Liver (tissue), 3 donors: ENCODE measurements at regions not wholly inside any gene's neighbourhood (a gene's known extent, or its start where the extent isn't known, plus 50 kb on each side); places are given as distances from the start of the nearest gene placed in this dataset.

Experiments
- EGR1 ChIP-seq, 2 donors: IDR thresholded peaks; 2 replicates each; pipeline ENCODE4 v1.6.1; 2016 to 2018; ENCODE audit warnings: antibody characterized with exemption in 2 of 2, low read depth in 2 of 2
- FOXA1 ChIP-seq: IDR thresholded peaks from 2 replicates; pipeline ENCODE4 v1.6.1; 2016; ENCODE audit warnings: antibody characterized with exemption
- YY1 ChIP-seq: IDR thresholded peaks from 2 replicates; pipeline ENCODE4 v1.6.1; 2016; ENCODE audit warnings: antibody characterized with exemption, mild to moderate bottlenecking
- TF ChIP-seq, protein P1 (sequence below): fragments of 150-350 bp; IDR thresholded peaks from 2 replicates; pipeline ENCODE4 v1.5.1; 2017; ENCODE audit warnings: improper control_type of control experiment, low read depth, low read length; ENCODE audit not compliant: missing input control
- TF ChIP-seq, protein P2 (sequence below): IDR thresholded peaks from 2 replicates; pipeline ENCODE4 v1.6.1; 2016; ENCODE audit warnings: antibody characterized with exemption, mild to moderate bottlenecking
- donor health status: healthy.
- donor health status: healthy.

DNA sequence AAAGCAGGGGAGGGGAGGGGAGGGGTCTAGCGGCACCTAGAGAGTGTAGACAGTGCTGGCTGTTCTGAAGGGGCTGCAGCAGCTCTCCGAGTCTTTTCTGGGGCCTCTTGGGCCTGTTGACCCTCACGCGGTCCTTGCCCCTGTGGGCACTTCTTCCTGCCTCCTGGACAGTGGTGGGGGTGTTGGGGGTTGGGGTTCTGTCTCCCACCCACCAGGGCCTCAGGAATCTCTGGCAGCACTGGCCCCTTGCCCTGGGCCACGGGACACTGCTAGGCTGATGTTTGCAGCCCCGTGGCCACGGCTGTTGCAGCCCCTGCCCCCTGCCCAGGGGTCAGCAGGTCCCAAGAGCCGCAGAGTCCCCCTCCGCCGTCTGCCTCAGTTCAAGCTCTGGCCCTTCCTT, 68.9 kb upstream of the INPP5A start:
- TF ChIP-seq, protein P1, sequence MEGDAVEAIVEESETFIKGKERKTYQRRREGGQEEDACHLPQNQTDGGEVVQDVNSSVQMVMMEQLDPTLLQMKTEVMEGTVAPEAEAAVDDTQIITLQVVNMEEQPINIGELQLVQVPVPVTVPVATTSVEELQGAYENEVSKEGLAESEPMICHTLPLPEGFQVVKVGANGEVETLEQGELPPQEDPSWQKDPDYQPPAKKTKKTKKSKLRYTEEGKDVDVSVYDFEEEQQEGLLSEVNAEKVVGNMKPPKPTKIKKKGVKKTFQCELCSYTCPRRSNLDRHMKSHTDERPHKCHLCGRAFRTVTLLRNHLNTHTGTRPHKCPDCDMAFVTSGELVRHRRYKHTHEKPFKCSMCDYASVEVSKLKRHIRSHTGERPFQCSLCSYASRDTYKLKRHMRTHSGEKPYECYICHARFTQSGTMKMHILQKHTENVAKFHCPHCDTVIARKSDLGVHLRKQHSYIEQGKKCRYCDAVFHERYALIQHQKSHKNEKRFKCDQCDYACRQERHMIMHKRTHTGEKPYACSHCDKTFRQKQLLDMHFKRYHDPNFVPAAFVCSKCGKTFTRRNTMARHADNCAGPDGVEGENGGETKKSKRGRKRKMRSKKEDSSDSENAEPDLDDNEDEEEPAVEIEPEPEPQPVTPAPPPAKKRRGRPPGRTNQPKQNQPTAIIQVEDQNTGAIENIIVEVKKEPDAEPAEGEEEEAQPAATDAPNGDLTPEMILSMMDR, result no peak
- TF ChIP-seq EGR1 (IDR thresholded peaks at IDR 0.05; ENCODE audit: low read depth in 2 of 2), result no peak
- TF ChIP-seq YY1, result no peak
- TF ChIP-seq, protein P2, sequence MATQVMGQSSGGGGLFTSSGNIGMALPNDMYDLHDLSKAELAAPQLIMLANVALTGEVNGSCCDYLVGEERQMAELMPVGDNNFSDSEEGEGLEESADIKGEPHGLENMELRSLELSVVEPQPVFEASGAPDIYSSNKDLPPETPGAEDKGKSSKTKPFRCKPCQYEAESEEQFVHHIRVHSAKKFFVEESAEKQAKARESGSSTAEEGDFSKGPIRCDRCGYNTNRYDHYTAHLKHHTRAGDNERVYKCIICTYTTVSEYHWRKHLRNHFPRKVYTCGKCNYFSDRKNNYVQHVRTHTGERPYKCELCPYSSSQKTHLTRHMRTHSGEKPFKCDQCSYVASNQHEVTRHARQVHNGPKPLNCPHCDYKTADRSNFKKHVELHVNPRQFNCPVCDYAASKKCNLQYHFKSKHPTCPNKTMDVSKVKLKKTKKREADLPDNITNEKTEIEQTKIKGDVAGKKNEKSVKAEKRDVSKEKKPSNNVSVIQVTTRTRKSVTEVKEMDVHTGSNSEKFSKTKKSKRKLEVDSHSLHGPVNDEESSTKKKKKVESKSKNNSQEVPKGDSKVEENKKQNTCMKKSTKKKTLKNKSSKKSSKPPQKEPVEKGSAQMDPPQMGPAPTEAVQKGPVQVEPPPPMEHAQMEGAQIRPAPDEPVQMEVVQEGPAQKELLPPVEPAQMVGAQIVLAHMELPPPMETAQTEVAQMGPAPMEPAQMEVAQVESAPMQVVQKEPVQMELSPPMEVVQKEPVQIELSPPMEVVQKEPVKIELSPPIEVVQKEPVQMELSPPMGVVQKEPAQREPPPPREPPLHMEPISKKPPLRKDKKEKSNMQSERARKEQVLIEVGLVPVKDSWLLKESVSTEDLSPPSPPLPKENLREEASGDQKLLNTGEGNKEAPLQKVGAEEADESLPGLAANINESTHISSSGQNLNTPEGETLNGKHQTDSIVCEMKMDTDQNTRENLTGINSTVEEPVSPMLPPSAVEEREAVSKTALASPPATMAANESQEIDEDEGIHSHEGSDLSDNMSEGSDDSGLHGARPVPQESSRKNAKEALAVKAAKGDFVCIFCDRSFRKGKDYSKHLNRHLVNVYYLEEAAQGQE, result no peak
- no peak for TF ChIP-seq FOXA1
